Pancreas (tissue), 10 donors: ENCODE measurements at regions not wholly inside any gene's neighbourhood (a gene's known extent, or its start where the extent isn't known, plus 50 kb on each side); places are given as distances from the start of the nearest gene placed in this dataset.

ENCODE experiments used
- ATAC-seq, 4 donors: fragments of 200-7000 bp; cut with Tn5 transposase; one replicate each; pipeline versions ENCODE4 v1.8.0 to v1.9.1; 2020; ENCODE audit warnings: mild to moderate bottlenecking in 4 of 4, moderate library complexity in 4 of 4
- DNase-seq, 6 donors: peaks; one replicate each; pipeline ENCODE4 v3.0.0-alpha.2; 2020
- FAIRE-seq: peaks from 2 replicates; lab custom pipeline; 2012; peaks lifted over from hg19 to GRCh38; lab: Jason Lieb, UNC
- H3K27ac ChIP-seq, 4 donors: fragments of 200-600 bp; sonication (generic); 1 replicate in 3 of 4; 2 replicates in 1 of 4; pipeline versions ENCODE4 v1.5.0 to v1.8.0; 2020
- H3K27me3 ChIP-seq, 4 donors: fragments of 200-600 bp; one replicate each; pipeline ENCODE4 v1.8.0; 2021
- H3K36me3 ChIP-seq, 3 donors: fragments of 200-600 bp; sonication (generic) in 1 of 3; one replicate each; pipeline versions ENCODE4 v1.5.0 to v1.8.0; 2020 to 2021
- H3K4me1 ChIP-seq, 3 donors: fragments of 200-600 bp; one replicate each; pipeline ENCODE4 v1.8.0; 2021
- H3K4me3 ChIP-seq, 4 donors: fragments of 200-600 bp; sonication (generic) in 2 of 4; one replicate each; pipeline versions ENCODE4 v1.5.0 to v1.8.0; 2020 to 2021
- H3K9me3 ChIP-seq, 4 donors: fragments of 200-600 bp; one replicate each; pipeline ENCODE4 v1.8.0; 2021
- CTCF ChIP-seq, 4 donors: fragments of 200-600 bp; sonication (generic) in 3 of 4; IDR thresholded peaks; one replicate each; pipeline versions ENCODE4 v1.5.0 to v1.8.0; 2021; ENCODE audit warnings: antibody characterized with exemption in 4 of 4
- WGBS, 2 donors: extraction: QIAGEN DNeasy Blood & Tissue Kit; methylation state at CpG; one replicate each; pipeline ENCODE4 v1.1.7; 2013; 5-methylcytosine and 5-hydroxymethylcytosine counted together
- intact Hi-C, 3 donors: fragments of 100-400 bp; cut with DNase I; formaldehyde crosslinking; loops; one replicate each; pipeline versions ENCODE4 v1.11.1 to v1.14.2; 2022
- donor health status: healthy with polysubstance abuse.
- donor health status: DM: no; HTN: no; CAD: no; lungs with moderate emphysema.
- donor health status: DM: no; HTN: no; CAD: no.
- donor health status: control.
- donor health status: control.
- donor health status: Bipolar disorder and iron deficiency.
- donor health status: DM: yes; HTN: yes; CAD: no.
- donor health status: DM: no; HTN: no; CAD: no.
- donor health status: DM: no; HTN: no; CAD: no.
- donor health status: DM: yes; HTN: yes; CAD: no.

- Histone ChIP-seq H3K4me3 (no peak overlapping the region), H3K9me3 (no peaks in the 10 kb centered on the region), H3K36me3 (no peaks in the 10 kb centered on the region), H3K4me1 (no peaks in the 10 kb centered on the region), H3K27ac (no peak overlapping the region), H3K27me3 (no peaks in the 10 kb centered on the region)
- no peak for FAIRE-seq
- no peak for DNase-seq
- intact Hi-C loops = no loop called here
- no peak for TF ChIP-seq CTCF (IDR thresholded peaks at IDR 0.05)
- no peak for ATAC-seq
Measured at GRCh38 chr1:118337346-118337745, 152.3 kb upstream of the SPAG17 start.

GRCh38 chr1:118335331-118335732 lies 150.3 kb upstream of the SPAG17 start:
- Histone ChIP-seq H3K9me3 (no peaks in the 10 kb centered on the region), H3K27ac (no peak overlapping the region), H3K4me1 (no peaks in the 10 kb centered on the region), H3K4me3 (no peak overlapping the region), H3K36me3 (no peaks in the 10 kb centered on the region), H3K27me3 (no peaks in the 10 kb centered on the region)
- TF ChIP-seq CTCF (IDR thresholded peaks at IDR 0.05) = no peak
- 58 to 63% methylated on average over 2 of the region's 2 CpGs for WGBS, 2 donors
- peak in 1 of 4 donors; percentile 63 for ATAC-seq
- intact Hi-C loops = no loop called here
- FAIRE-seq = no peak
- DNase-seq = no peak

GRCh38 chr1:118334506-118334905 lies 149.5 kb upstream of the SPAG17 start:
- Histone ChIP-seq H3K4me1 (no peaks in the 10 kb centered on the region), H3K27ac (no peak overlapping the region), H3K9me3 (no peaks in the 10 kb centered on the region), H3K36me3 (no peaks in the 10 kb centered on the region), H3K4me3 (no peak overlapping the region), H3K27me3 (no peaks in the 10 kb centered on the region)
- intact Hi-C loops = no loop called here
- ATAC-seq (no peak), DNase-seq (no peak), FAIRE-seq (no peak)
- TF ChIP-seq CTCF (IDR thresholded peaks at IDR 0.05) = no peak
- 79 to 86% methylated on average over 1 of the region's 1 CpG for WGBS, 2 donors

GRCh38 chr1:118333601-118334210 lies 148.7 kb upstream of the SPAG17 start:
- no peak for ATAC-seq
- no peak for FAIRE-seq
- Histone ChIP-seq H3K9me3 (no peaks in the 10 kb centered on the region), H3K27me3 (no peaks in the 10 kb centered on the region), H3K4me1 (no peaks in the 10 kb centered on the region), H3K4me3 (no peak overlapping the region), H3K36me3 (no peaks in the 10 kb centered on the region), H3K27ac (no peak overlapping the region)
- 90 to 91% methylated on average over 4 of the region's 4 CpGs for WGBS, 2 donors
- intact Hi-C loops = no loop called here
- DNase-seq = no peak
- no peak for TF ChIP-seq CTCF (IDR thresholded peaks at IDR 0.05)

- Histone ChIP-seq H3K36me3 (no peaks in the 10 kb centered on the region), H3K4me3 (no peak overlapping the region), H3K4me1 (peaks cover 0 to 12% (median 12%) of the 10 kb centered on the region in 3 donors), H3K27ac (no peak overlapping the region), H3K27me3 (no peaks in the 10 kb centered on the region), H3K9me3 (no peaks in the 10 kb centered on the region)
- intact Hi-C loops = no loop called here
- TF ChIP-seq CTCF (IDR thresholded peaks at IDR 0.05) = no peak
- 18 to 20% methylated on average over 6 of the region's 6 CpGs for WGBS, 2 donors
- DNase-seq (no peak), ATAC-seq (peak; percentile 67 to 93 (median 88)), FAIRE-seq (peak; percentile 65)
Measured at GRCh38 chr1:118326960-118327629, 142.1 kb upstream of the SPAG17 start.
